ENCODE measurements at regions not wholly inside any gene's neighbourhood (a gene's known extent, or its start where the extent isn't known, plus 50 kb on each side); places are given as distances from the start of the nearest gene placed in this dataset.

GRCh38 chr6:79863566-79863965 lies 83.8 kb downstream of the ELOVL4 start:
- no peaks in the 10 kb centered on the region for H3K9me1 ChIP-seq (replicated peaks; ENCODE audit: control insufficient read depth, extremely low read depth, insufficient read depth, low read length)
- no peak for TF ChIP-seq MAX (IDR thresholded peaks at IDR 0.05; ENCODE audit: insufficient read depth, insufficient read length)
- TF ChIP-seq POLR2A (IDR thresholded peaks at IDR 0.05; ENCODE audit: low read depth, low read length) = no peak
- no peak for TF ChIP-seq JUN (IDR thresholded peaks at IDR 0.05; ENCODE audit: borderline replicate concordance, insufficient read depth, insufficient read length, low read depth)
- no peak for TF ChIP-seq GATA2 (IDR thresholded peaks at IDR 0.05; ENCODE audit: insufficient read depth, insufficient read length, low read depth, low read length)
- no peak for TF ChIP-seq POLR2AphosphoS5 (IDR thresholded peaks at IDR 0.05; ENCODE audit: insufficient read depth, low read depth, low read length)
- no peaks in the 10 kb centered on the region for H3K36me3 ChIP-seq (ENCODE audit: control insufficient read depth in 2 of 2, extremely low read depth in 1 of 2, insufficient read depth in 2 of 2, low read length in 2 of 2)
- H3K4me3 ChIP-seq (replicated peaks in 1 of 3; ENCODE audit: insufficient read depth in 1 of 3, low read depth in 1 of 3, low read length in 3 of 3) = no peak overlapping the region
- no peaks in the 10 kb centered on the region for H3K9me3 ChIP-seq (replicated peaks; ENCODE audit: control insufficient read depth, insufficient read depth, low read length)
- ChIA-PET CTCF (interaction anchor here (0.7 to 1.0 kb wide), 2 partner anchors 101 to 293 kb away, joined by 3 to 4 read pairs; no protein-coding TSS in a partner anchor), POLR2A (no interaction called here)
- no peaks in the 10 kb centered on the region for H3K4me1 ChIP-seq (ENCODE audit: control insufficient read depth, extremely low read depth, insufficient read depth, low read length)
- H3K4me2 ChIP-seq (ENCODE audit: insufficient read depth, low read length) = no peak overlapping the region
- dilution Hi-C loops (cut with MboI; ENCODE audit: extremely low pct_ligation_motif_present, low sequenced_read_pairs) (no loop called here), intact Hi-C loops (cut with micrococcal nuclease) (no loop called here)
- no TSS peak for BruUV-seq (replicated peaks)
- FAIRE-seq (no peak), DNase-seq (ENCODE audit: low read depth, low spot score) (no peak)
- H2AFZ ChIP-seq (ENCODE audit: low read depth, low read length) = no peak overlapping the region
- H3K27ac ChIP-seq (ENCODE audit: insufficient read depth, low read depth, low read length) = no peak overlapping the region
- no peaks in the 10 kb centered on the region for H4K20me1 ChIP-seq (replicated peaks; ENCODE audit: control insufficient read depth, extremely low read depth, insufficient read depth, low read length)
- no peak overlapping the region for H3K9ac ChIP-seq (replicated peaks; ENCODE audit: extremely low read depth, insufficient read depth, low read length)
- no peaks in the 10 kb centered on the region for H3K79me2 ChIP-seq (ENCODE audit: control insufficient read depth, insufficient read depth, low read length)
- peaks cover 6 to 13% of the 10 kb centered on the region in 2 experiments for H3K27me3 ChIP-seq (ENCODE audit: control insufficient read depth in 2 of 2, insufficient read depth in 2 of 2, low read length in 2 of 2)

- no peaks in the 10 kb centered on the region for H3K36me3 ChIP-seq (ENCODE audit: control insufficient read depth in 2 of 2, extremely low read depth in 1 of 2, insufficient read depth in 2 of 2, low read length in 2 of 2)
- H2AFZ ChIP-seq (ENCODE audit: low read depth, low read length) = no peak overlapping the region
- H3K9me1 ChIP-seq (replicated peaks; ENCODE audit: control insufficient read depth, extremely low read depth, insufficient read depth, low read length) = no peaks in the 10 kb centered on the region
- no peaks in the 10 kb centered on the region for H4K20me1 ChIP-seq (replicated peaks; ENCODE audit: control insufficient read depth, extremely low read depth, insufficient read depth, low read length)
- no peaks in the 10 kb centered on the region for H3K9me3 ChIP-seq (replicated peaks; ENCODE audit: control insufficient read depth, insufficient read depth, low read length)
- H3K27me3 ChIP-seq (ENCODE audit: control insufficient read depth in 2 of 2, insufficient read depth in 2 of 2, low read length in 2 of 2) = peaks cover 6 to 13% of the 10 kb centered on the region in 2 experiments
- no peak overlapping the region for H3K9ac ChIP-seq (replicated peaks; ENCODE audit: extremely low read depth, insufficient read depth, low read length)
- H3K4me3 ChIP-seq (replicated peaks in 1 of 3; ENCODE audit: insufficient read depth in 1 of 3, low read depth in 1 of 3, low read length in 3 of 3) = no peak overlapping the region
- H3K4me1 ChIP-seq (ENCODE audit: control insufficient read depth, extremely low read depth, insufficient read depth, low read length) = no peaks in the 10 kb centered on the region
- FAIRE-seq (no peak), DNase-seq (ENCODE audit: low read depth, low spot score) (no peak)
- CTCF ChIA-PET = interaction anchor here (1.4 kb wide), 1 partner anchor 13 kb away, joined by 3 read pairs; no protein-coding TSS in a partner anchor
- intact Hi-C loops (cut with micrococcal nuclease) = no loop called here
- POLR2A ChIA-PET = interaction anchor here (0.5 kb wide), 1 partner anchor 82 kb away, joined by 7 read pairs; no protein-coding TSS in a partner anchor
- H3K79me2 ChIP-seq (ENCODE audit: control insufficient read depth, insufficient read depth, low read length) = no peaks in the 10 kb centered on the region
- no peak overlapping the region for H3K27ac ChIP-seq (ENCODE audit: insufficient read depth, low read depth, low read length)
- no peak overlapping the region for H3K4me2 ChIP-seq (ENCODE audit: insufficient read depth, low read length)
- TF ChIP-seq CTCF (IDR thresholded peaks at IDR 0.05; ENCODE audit: extremely low read depth in 1 of 2, insufficient read depth in 1 of 2, low read depth in 1 of 2, low read length in 2 of 2) (no peak), FOS (IDR thresholded peaks at IDR 0.05; ENCODE audit: borderline replicate concordance, insufficient read depth, low read length) (no peak), POLR2A (IDR thresholded peaks at IDR 0.05; ENCODE audit: low read depth, low read length) (no peak), JUN (IDR thresholded peaks at IDR 0.05; ENCODE audit: borderline replicate concordance, insufficient read depth, insufficient read length, low read depth) (no peak), MAX (IDR thresholded peaks at IDR 0.05; ENCODE audit: insufficient read depth, insufficient read length) (no peak), POLR2AphosphoS5 (IDR thresholded peaks at IDR 0.05; ENCODE audit: insufficient read depth, low read depth, low read length) (no peak), MYC (IDR thresholded peaks at IDR 0.05; ENCODE audit: low read depth, low read length) (no peak), GATA2 (IDR thresholded peaks at IDR 0.05; ENCODE audit: insufficient read depth, insufficient read length, low read depth, low read length) (no peak), EZH2 (IDR thresholded peaks at IDR 0.05; ENCODE audit: borderline replicate concordance, low read depth, low read length, severe bottlenecking) (no peak)
- no TSS peak for BruUV-seq (replicated peaks)
- dilution Hi-C loops (cut with MboI; ENCODE audit: extremely low pct_ligation_motif_present, low sequenced_read_pairs) = no loop called here
Observed at GRCh38 chr6:79862711-79863110, 84.6 kb downstream of the ELOVL4 start.

Data from endothelial cell of umbilical vein (primary cell).